Natural killer cell (primary cell): ENCODE measurements at regions not wholly inside any gene's neighbourhood (a gene's known extent, or its start where the extent isn't known, plus 50 kb on each side); places are given as distances from the start of the nearest gene placed in this dataset.

Source experiments
- ATAC-seq, 3 donors: fragments of 150-1000 bp in 2 of 3; fragments of 200-7000 bp in 1 of 3; cut with Tn5 transposase; 1 replicate in 1 of 3; 2 replicates in 2 of 3; pipeline ENCODE4 v1.10.0; 2021; ENCODE audit warnings: mild to moderate bottlenecking in 2 of 3, moderate library complexity in 2 of 3
- DNase-seq, 2 donors: peaks; one replicate each; pipeline versions ENCODE4 v3.0.0 to v3.0.0-alpha.2; 2013 to 2021; ENCODE audit warnings: mixed read lengths in 1 of 2
- H3K27ac ChIP-seq: one replicate; pipeline ENCODE4 v1.5.1; 2013; ENCODE audit warnings: mild to moderate bottlenecking, low read length
- H3K27me3 ChIP-seq: one replicate; pipeline ENCODE4 v1.6.1; 2013; ENCODE audit warnings: low read length; ENCODE audit not compliant: control insufficient read depth, insufficient read depth
- H3K36me3 ChIP-seq: one replicate; pipeline ENCODE4 v1.6.1; 2013; ENCODE audit warnings: low read length; ENCODE audit not compliant: control insufficient read depth, insufficient read depth
- H3K4me1 ChIP-seq: one replicate; pipeline ENCODE4 v1.6.1; 2013; ENCODE audit warnings: low read length; ENCODE audit not compliant: control insufficient read depth, insufficient read depth
- H3K4me3 ChIP-seq: one replicate; pipeline ENCODE4 v1.5.1; 2013; ENCODE audit warnings: low read length
- H3K9me3 ChIP-seq: one replicate; pipeline ENCODE4 v1.6.1; 2013; ENCODE audit warnings: low read length; ENCODE audit not compliant: control insufficient read depth, insufficient read depth
- H3K27ac Mint-ChIP-seq, 2 donors: one replicate each; pipeline ENCODE4 v1.8.0; 2022; ENCODE audit warnings: mild to moderate bottlenecking in 2 of 2, mixed read lengths in 2 of 2, moderate library complexity in 1 of 2
- H3K27me3 Mint-ChIP-seq, 2 donors: one replicate each; pipeline ENCODE4 v1.8.0; 2022; ENCODE audit warnings: low read depth in 2 of 2, mixed read lengths in 2 of 2
- H3K36me3 Mint-ChIP-seq: one replicate; pipeline ENCODE4 v1.8.0; 2022; ENCODE audit warnings: mixed read lengths
- H3K4me1 Mint-ChIP-seq, 2 donors: one replicate each; pipeline ENCODE4 v1.8.0; 2022; ENCODE audit warnings: mixed read lengths in 2 of 2
- H3K4me3 Mint-ChIP-seq: one replicate; pipeline ENCODE4 v1.8.0; 2022; ENCODE audit warnings: mild to moderate bottlenecking, moderate library complexity, mixed read lengths
- H3K9me3 Mint-ChIP-seq, 2 donors: one replicate each; pipeline ENCODE4 v1.8.0; 2022; ENCODE audit warnings: mixed read lengths in 2 of 2
- WGBS: methylation state at CpG from one replicate; pipeline ENCODE4 v1.1.7; 2013; ENCODE audit warnings: missing lambda C conversion rate; ENCODE audit not compliant: insufficient coverage; 5-methylcytosine and 5-hydroxymethylcytosine counted together
- intact Hi-C: fragments of 100-400 bp; cut with micrococcal nuclease; formaldehyde crosslinking; loops from one replicate; pipeline ENCODE4 v1.14.2; 2022
- TF ChIP-seq, protein P1 (sequence below): fragments of 200-600 bp; IDR thresholded peaks from one replicate; pipeline ENCODE4 v1.8.0; 2022; ENCODE audit warnings: antibody characterized with exemption

DNA sequence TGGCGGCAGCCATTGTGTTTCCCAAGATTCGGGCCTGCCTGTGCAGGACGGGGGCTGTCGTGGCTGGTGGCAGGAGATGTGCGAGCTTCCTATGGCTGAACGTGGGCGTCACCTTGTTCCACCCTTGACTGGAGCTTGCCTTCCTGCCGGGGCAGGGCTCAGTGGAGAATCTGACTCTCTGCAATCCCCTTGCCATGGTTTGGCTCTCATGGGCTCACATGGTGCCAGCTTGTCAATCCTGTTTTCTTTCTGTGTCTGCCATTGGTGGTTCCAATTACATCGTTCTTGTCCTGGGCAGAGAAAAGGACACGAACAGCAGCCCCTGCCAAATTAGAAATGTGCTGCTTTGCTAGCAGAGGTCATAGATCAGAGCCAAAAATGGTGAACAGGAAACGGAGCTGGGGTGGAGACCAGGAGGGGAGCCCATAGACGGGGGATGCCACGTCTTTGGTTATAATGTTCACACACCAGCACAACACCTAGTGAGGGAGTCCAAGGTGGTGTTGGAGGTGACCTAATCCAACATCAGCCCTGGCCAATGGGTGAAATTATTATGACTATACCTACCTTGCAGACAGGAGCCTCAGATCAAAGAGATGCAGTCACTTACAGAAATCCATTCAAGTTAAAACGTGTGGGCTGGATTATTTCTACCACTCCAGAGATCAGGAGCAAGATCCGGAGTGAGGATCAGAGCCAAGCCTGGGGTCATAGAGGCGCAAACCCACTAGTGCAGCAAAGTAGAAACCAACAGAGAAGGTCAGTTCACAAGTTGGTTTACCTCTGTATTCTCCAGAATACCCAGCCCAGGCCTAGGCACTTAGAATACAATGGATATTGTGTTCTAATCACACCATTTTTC is 253.1 kb downstream of the SIPA1L2 start:
- H3K4me3 Mint-ChIP-seq, result no peak overlapping the region
- no peak overlapping the region for H3K27ac ChIP-seq
- H3K9me3 ChIP-seq, result no peaks in the 10 kb centered on the region
- DNase-seq (no peak), ATAC-seq (no peak)
- 89% methylated on average over 16 of the region's 16 CpGs for WGBS
- TF ChIP-seq, protein P1, sequence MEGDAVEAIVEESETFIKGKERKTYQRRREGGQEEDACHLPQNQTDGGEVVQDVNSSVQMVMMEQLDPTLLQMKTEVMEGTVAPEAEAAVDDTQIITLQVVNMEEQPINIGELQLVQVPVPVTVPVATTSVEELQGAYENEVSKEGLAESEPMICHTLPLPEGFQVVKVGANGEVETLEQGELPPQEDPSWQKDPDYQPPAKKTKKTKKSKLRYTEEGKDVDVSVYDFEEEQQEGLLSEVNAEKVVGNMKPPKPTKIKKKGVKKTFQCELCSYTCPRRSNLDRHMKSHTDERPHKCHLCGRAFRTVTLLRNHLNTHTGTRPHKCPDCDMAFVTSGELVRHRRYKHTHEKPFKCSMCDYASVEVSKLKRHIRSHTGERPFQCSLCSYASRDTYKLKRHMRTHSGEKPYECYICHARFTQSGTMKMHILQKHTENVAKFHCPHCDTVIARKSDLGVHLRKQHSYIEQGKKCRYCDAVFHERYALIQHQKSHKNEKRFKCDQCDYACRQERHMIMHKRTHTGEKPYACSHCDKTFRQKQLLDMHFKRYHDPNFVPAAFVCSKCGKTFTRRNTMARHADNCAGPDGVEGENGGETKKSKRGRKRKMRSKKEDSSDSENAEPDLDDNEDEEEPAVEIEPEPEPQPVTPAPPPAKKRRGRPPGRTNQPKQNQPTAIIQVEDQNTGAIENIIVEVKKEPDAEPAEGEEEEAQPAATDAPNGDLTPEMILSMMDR, result no peak
- intact Hi-C loops, result no loop called here
- no peaks in the 10 kb centered on the region for H3K27me3 ChIP-seq
- H3K36me3 ChIP-seq, result no peaks in the 10 kb centered on the region
- no peaks in the 10 kb centered on the region for H3K4me1 Mint-ChIP-seq
- H3K27me3 Mint-ChIP-seq, result peaks cover 12 to 21% of the 10 kb centered on the region in 2 donors
- H3K9me3 Mint-ChIP-seq, result no peaks in the 10 kb centered on the region
- H3K36me3 Mint-ChIP-seq, result no peaks in the 10 kb centered on the region
- H3K27ac Mint-ChIP-seq, result no peak overlapping the region
- H3K4me1 ChIP-seq, result no peaks in the 10 kb centered on the region
- H3K4me3 ChIP-seq, result no peak overlapping the region

DNA sequence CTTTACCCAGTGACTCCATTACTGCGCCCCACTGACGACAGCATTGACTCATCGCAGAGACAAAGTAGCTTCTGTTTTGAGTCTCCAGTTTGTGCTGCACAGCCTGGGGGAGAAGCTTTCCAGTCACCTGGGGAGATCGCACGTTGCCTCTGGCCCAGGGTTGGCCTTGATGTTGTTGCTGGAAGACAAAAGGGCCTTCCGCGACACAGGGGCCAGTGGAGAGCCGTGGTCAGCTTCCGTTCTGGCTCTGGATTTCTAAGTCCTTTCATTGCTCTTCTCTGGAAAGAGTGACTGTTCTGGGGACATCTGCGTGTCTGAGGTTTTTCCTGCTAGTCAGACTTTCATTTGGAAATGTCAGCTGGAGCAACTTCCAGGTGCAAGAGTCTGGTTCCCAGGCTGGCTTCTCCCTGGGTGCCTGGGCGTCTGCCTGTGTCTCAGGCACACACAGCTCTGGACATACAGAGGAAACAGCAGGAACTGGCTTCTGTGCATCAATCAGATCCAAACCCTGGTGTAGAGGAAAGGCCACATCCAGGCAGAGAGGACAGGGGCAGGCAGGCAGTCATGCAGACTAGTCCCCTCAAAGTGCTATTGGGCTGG is 257.0 kb downstream of the SIPA1L2 start:
- intact Hi-C loops, result no loop called here
- Mint-ChIP-seq H3K36me3 (no peaks in the 10 kb centered on the region), H3K27me3 (peaks cover 11 to 14% of the 10 kb centered on the region in 2 donors), H3K4me1 (no peaks in the 10 kb centered on the region), H3K4me3 (no peak overlapping the region), H3K27ac (no peak overlapping the region), H3K9me3 (no peaks in the 10 kb centered on the region)
- DNase-seq, result no peak
- ATAC-seq, result no peak
- 90% methylated on average over 11 of the region's 11 CpGs for WGBS
- TF ChIP-seq, protein P1, result no peak
- Histone ChIP-seq H3K4me1 (no peaks in the 10 kb centered on the region), H3K27ac (no peak overlapping the region), H3K9me3 (no peaks in the 10 kb centered on the region), H3K4me3 (no peak overlapping the region), H3K27me3 (no peaks in the 10 kb centered on the region), H3K36me3 (no peaks in the 10 kb centered on the region)

DNA sequence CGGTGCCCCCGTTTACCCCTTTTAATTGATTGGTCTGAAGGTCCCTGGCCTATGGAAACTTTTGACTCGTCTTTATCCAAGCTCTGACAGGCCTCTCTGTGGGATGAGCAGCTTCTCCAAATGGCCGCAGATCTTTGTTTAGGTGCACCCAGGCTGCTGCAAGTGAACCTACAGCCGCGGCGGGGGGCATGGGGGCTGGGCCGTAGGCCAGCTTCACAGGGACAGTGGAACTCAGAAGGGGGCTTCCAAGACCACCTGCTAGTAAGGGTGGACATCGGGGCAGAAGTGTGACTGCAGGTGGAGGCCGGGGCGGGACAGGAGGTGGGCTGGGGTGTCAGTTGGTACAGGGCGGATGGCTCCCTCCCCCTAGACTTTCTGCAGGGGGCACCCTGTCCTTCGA is 257.5 kb downstream of the SIPA1L2 start:
- H3K27me3 ChIP-seq, result no peaks in the 10 kb centered on the region
- H3K4me1 Mint-ChIP-seq, result no peaks in the 10 kb centered on the region
- no peaks in the 10 kb centered on the region for H3K36me3 ChIP-seq
- H3K4me1 ChIP-seq, result no peaks in the 10 kb centered on the region
- 87% methylated on average over 13 of the region's 13 CpGs for WGBS
- H3K27me3 Mint-ChIP-seq, result peaks cover 11 to 14% of the 10 kb centered on the region in 2 donors
- no peaks in the 10 kb centered on the region for H3K9me3 Mint-ChIP-seq
- H3K27ac Mint-ChIP-seq, result no peak overlapping the region
- TF ChIP-seq, protein P1, result no peak
- no peak overlapping the region for H3K4me3 Mint-ChIP-seq
- no peaks in the 10 kb centered on the region for H3K36me3 Mint-ChIP-seq
- H3K4me3 ChIP-seq, result no peak overlapping the region
- intact Hi-C loops, result no loop called here
- no peak overlapping the region for H3K27ac ChIP-seq
- DNase-seq (no peak), ATAC-seq (no peak)
- no peaks in the 10 kb centered on the region for H3K9me3 ChIP-seq
